RWPE1 (cell line): ENCODE measurements at regions not wholly inside any gene's neighbourhood (a gene's known extent, or its start where the extent isn't known, plus 50 kb on each side); places are given as distances from the start of the nearest gene placed in this dataset.

Experiments used
- CTCF ChIA-PET: fragments of 350-600 bp; sonication (Branson Sonifier 250); formaldehyde crosslinking; extraction: SDS; loops from one replicate; lab custom pipeline; 2021; lab: Yijun Ruan, JAX
- POLR2A ChIA-PET: fragments of 400-600 bp; formaldehyde crosslinking; extraction: SDS; loops from one replicate; lab custom pipeline; 2020; ENCODE audit warnings: antibody characterized with exemption; ENCODE audit not compliant: low non-redundant PET; lab: Yijun Ruan, JAX
- DNase-seq: peaks from one replicate; pipeline ENCODE4 v3.0.0; 2012; ENCODE audit warnings: low spot score
- H3K27ac ChIP-seq: fragments of 450-650 bp; 2 replicates; pipeline ENCODE4 v1.5.1; 2017
- TF ChIP-seq, protein P1 (sequence below): fragments of 450-650 bp; conservative IDR thresholded peaks from 2 replicates; pipeline ENCODE4 v1.5.1; 2017; ENCODE audit warnings: low read depth, mild to moderate bottlenecking

DNA sequence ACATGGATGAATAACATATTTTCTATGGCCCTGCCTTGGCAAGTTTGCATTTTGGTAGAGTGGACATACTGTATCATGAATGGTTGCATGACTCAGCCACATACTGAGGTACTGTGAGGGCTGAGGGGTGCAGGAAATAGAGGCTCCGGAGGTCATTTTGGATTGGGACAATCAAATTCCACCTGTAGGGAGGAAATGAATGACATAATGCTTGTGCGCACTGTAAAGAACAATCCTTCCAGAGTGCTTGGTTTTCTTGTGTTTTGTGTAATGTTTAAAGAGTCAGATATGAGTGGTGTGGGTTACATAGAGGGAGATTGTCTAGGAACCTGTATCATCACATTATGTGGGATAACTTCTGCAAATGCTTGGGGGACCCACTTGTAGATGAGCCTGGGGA lies 329.9 kb upstream of the PROX1 start:
- CTCF ChIA-PET = no interaction called here
- H3K27ac ChIP-seq = no peak overlapping the region
- TF ChIP-seq, protein P1, sequence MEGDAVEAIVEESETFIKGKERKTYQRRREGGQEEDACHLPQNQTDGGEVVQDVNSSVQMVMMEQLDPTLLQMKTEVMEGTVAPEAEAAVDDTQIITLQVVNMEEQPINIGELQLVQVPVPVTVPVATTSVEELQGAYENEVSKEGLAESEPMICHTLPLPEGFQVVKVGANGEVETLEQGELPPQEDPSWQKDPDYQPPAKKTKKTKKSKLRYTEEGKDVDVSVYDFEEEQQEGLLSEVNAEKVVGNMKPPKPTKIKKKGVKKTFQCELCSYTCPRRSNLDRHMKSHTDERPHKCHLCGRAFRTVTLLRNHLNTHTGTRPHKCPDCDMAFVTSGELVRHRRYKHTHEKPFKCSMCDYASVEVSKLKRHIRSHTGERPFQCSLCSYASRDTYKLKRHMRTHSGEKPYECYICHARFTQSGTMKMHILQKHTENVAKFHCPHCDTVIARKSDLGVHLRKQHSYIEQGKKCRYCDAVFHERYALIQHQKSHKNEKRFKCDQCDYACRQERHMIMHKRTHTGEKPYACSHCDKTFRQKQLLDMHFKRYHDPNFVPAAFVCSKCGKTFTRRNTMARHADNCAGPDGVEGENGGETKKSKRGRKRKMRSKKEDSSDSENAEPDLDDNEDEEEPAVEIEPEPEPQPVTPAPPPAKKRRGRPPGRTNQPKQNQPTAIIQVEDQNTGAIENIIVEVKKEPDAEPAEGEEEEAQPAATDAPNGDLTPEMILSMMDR = no peak
- DNase-seq = no peak
- POLR2A ChIA-PET = no interaction called here

DNA sequence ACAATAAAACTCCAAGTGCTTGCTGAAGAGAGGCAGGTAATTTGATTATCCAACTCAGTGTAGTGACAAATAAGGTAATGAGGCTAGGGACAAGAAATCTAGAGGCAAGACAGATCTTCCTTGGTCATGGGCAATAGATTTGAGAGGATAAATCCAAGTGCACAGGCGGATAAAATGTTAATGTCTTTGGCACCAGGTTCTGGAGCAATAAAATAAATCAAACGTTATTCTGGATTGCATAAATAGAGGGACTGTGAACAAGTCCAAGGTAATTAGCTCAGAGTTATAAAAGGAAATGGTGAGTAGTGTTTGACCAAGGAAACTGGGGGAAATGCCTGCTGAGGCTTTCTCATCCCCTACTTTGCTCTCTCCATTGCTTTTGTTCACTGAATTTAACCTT lies 329.3 kb upstream of the PROX1 start:
- CTCF ChIA-PET = no interaction called here
- POLR2A ChIA-PET = no interaction called here
- no peak for DNase-seq
- TF ChIP-seq, protein P1 = no peak
- H3K27ac ChIP-seq = no peak overlapping the region

DNA sequence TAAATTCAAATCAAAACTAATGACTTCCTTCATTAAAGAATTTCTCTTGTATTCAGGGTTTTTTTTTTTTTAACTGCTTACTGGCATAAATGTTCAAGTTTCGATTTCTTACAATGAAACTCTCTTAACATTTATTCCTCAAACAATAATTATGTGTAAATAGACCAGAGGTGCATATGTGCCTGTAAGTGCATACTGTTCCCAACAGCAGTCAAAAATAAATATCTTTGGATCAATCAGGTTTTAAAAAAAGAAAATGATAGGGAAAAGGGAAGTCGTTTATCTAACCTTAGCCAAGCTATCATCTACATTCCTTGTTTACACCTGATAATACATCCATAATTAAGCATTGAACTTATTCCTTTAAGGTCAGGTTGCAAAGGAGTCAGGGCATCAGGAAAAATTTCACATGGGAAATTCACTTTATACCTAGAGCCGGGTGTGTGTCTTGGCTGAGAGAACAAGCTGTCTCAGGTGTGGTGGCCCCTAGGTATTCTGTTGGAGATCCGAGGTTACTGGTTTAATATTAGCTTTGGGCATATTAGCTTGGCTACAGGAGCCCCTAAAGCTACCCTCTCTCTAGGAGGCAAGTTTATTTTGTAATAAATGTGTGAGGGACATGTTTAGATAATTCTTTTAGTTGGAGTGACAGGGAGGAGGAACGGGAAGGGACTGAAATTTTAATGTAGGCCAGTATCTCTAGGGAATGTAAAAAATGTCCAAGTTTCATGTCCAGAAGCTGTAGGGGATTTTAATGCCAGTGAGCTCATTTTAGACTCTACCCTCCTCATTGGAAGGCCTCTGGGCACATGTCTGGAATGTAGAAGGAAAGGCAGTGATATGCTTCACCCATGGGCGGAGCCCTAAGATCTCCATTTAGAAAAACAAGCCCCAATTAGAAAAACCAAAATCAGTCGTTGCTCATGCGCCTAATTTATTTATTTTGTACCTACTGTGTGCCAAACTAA lies 327.9 kb upstream of the PROX1 start:
- ChIA-PET POLR2A (no interaction called here), CTCF (interaction anchor here (0.6 kb wide), 1 partner anchor 350 kb away, joined by 3 read pairs; no protein-coding TSS in a partner anchor)

DNA sequence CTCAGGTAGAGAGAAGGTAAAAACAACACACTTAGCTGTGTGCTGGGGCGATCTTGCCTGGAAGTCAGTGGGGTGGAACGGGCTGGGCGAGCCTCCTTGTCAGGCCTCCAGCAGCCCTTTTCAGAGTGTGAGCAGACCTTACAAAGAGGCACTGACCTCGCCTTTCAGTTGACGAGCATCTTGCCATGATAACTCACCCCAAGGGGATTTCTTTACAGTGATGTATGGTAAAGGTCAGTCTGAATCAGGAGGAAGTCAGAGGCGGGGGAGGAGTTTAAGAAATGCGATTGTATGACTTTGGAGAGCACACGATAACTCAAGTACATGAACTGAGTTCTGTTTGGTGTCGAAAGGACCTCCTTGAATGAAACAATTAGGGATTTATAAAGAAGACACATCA lies 326.5 kb upstream of the PROX1 start:
- TF ChIP-seq, protein P1 = no peak
- no peak overlapping the region for H3K27ac ChIP-seq
- POLR2A ChIA-PET = no interaction called here
- DNase-seq = no peak
- CTCF ChIA-PET = no interaction called here

More for the DNA sequence above, 327.9 kb upstream of the PROX1 start:
- DNase-seq = no peak
- no peak overlapping the region for H3K27ac ChIP-seq
- TF ChIP-seq, protein P1 = no peak

DNA sequence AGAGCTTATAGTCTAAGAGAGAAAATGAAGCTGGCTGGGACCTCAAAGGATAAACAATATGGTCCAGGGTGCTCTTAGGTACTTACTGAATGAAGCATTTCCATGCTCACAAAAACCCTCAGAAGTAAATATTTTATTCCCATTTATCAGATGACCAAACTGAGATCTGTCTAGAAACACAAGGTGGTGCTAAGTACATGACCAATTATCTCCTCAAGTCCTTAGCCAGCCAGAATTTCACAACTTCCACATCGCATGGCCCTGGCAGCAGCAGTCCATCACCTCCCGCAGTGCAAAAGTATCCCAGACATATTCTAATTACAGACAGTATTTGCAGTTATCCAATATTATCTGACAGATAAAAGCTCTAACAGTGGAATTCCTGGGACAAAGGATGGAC lies 321.7 kb upstream of the PROX1 start:
- no peak for DNase-seq
- ChIA-PET POLR2A (no interaction called here), CTCF (no interaction called here)
- TF ChIP-seq, protein P1 = no peak
- H3K27ac ChIP-seq = no peak overlapping the region

DNA sequence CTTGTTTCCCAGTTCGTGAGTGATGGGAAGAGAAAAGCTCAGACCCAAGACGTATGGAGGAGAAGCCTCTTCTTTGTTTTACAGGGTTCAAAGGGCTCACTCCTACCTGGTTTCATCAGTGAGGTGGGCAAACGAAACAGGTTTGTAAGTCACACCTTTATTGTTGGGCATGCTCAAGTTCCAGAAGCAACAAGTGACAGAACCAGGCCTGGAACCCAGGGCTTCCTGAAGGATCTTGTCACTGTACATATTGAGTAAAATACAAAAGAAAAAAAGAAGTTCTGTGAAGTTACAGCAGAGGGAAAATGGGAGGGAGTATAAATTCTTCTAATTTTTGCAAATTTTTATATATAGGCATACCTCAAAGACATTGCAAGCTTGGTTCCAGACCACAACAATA lies 320.9 kb upstream of the PROX1 start:
- ChIA-PET POLR2A (no interaction called here), CTCF (interaction anchor here (0.5 kb wide), 1 partner anchor 17 kb away, joined by 3 read pairs; no protein-coding TSS in a partner anchor)
- TF ChIP-seq, protein P1 = no peak
- H3K27ac ChIP-seq = no peak overlapping the region
- no peak for DNase-seq
